H9 (cell line): ENCODE measurements at regions not wholly inside any gene's neighbourhood (a gene's known extent, or its start where the extent isn't known, plus 50 kb on each side); places are given as distances from the start of the nearest gene placed in this dataset.
"Not testable (repeated sequence)": the region's sequence is repeated elsewhere in the genome, so short reads cannot be mapped to it uniquely, and the experiment has no call there.

Experiments used
- DNase-seq: peaks from one replicate; pipeline ENCODE4 v3.0.0-alpha.2; 2017
- H2AFZ ChIP-seq: one replicate; pipeline ENCODE4 v1.6.1; 2013; ENCODE audit warnings: mild to moderate bottlenecking, low read length, control low read depth, moderate library complexity
- H2AK5ac ChIP-seq: 2 replicates; pipeline ENCODE4 v1.6.1; 2013; ENCODE audit warnings: low read length, control low read depth, mixed read lengths; ENCODE audit not compliant: insufficient read length
- H2BK120ac ChIP-seq: one replicate; pipeline ENCODE4 v1.6.1; 2013; ENCODE audit warnings: low read depth, mild to moderate bottlenecking, low read length, control low read depth, inconsistent platforms; ENCODE audit not compliant: poor library complexity, severe bottlenecking
- H2BK12ac ChIP-seq: 2 replicates; pipeline ENCODE4 v1.6.1; 2013; ENCODE audit warnings: low read length, control low read depth, mixed read lengths, low read depth; ENCODE audit not compliant: insufficient read length
- H2BK15ac ChIP-seq: 2 replicates; pipeline ENCODE4 v1.6.1; 2013; ENCODE audit warnings: low read depth, low read length, control low read depth
- H2BK20ac ChIP-seq: one replicate; pipeline ENCODE4 v1.6.1; 2013; ENCODE audit warnings: low read depth, mild to moderate bottlenecking, low read length, control low read depth, inconsistent platforms; ENCODE audit not compliant: poor library complexity, severe bottlenecking
- H2BK5ac ChIP-seq: 2 replicates; pipeline ENCODE4 v1.6.1; 2013; ENCODE audit warnings: low read length, control low read depth, mixed read lengths; ENCODE audit not compliant: insufficient read length
- H3K14ac ChIP-seq: 2 replicates; pipeline ENCODE4 v1.6.1; 2013; ENCODE audit warnings: low read length, control low read depth; ENCODE audit not compliant: insufficient read depth
- H3K18ac ChIP-seq: 2 replicates; pipeline ENCODE4 v1.6.1; 2013; ENCODE audit warnings: low read depth, mild to moderate bottlenecking, mixed read lengths, low read length, control low read depth; ENCODE audit not compliant: insufficient read length
- H3K23ac ChIP-seq: 2 replicates; pipeline ENCODE4 v1.6.1; 2013; ENCODE audit warnings: low read length, control low read depth, mixed read lengths, low read depth; ENCODE audit not compliant: insufficient read length
- H3K23me2 ChIP-seq: 2 replicates; pipeline ENCODE4 v1.6.1; 2013; ENCODE audit warnings: low read depth, mild to moderate bottlenecking, mixed read lengths, low read length, control low read depth; ENCODE audit not compliant: insufficient read length, poor library complexity, severe bottlenecking
- H3K27ac ChIP-seq: 2 replicates; pipeline ENCODE4 v1.5.1; 2013; ENCODE audit warnings: low read length, control low read depth, mixed read lengths, low read depth; ENCODE audit not compliant: insufficient read length
- H3K27me3 ChIP-seq: 2 replicates; pipeline ENCODE4 v1.6.1; 2013; ENCODE audit warnings: low read length, control low read depth, inconsistent platforms; ENCODE audit not compliant: insufficient read depth
- H3K4ac ChIP-seq: 2 replicates; pipeline ENCODE4 v1.6.1; 2013; ENCODE audit warnings: low read depth, mild to moderate bottlenecking, control low read depth, inconsistent platforms, low read length, moderate library complexity
- H3K4me1 ChIP-seq: 2 replicates; pipeline ENCODE4 v1.6.1; 2013; ENCODE audit warnings: low read length, control low read depth, inconsistent platforms; ENCODE audit not compliant: insufficient read depth
- H3K4me2 ChIP-seq: 2 replicates; pipeline ENCODE4 v1.6.1; 2013; ENCODE audit warnings: low read length, control low read depth, mixed read lengths; ENCODE audit not compliant: insufficient read length, insufficient read depth
- H3K56ac ChIP-seq: 2 replicates; pipeline ENCODE4 v1.6.1; 2013; ENCODE audit warnings: low read depth, mild to moderate bottlenecking, mixed read lengths, low read length, control low read depth; ENCODE audit not compliant: insufficient read length
- H3K79me1 ChIP-seq: 2 replicates; pipeline ENCODE4 v1.6.1; 2013; ENCODE audit warnings: low read depth, mild to moderate bottlenecking, moderate library complexity, low read length, control low read depth, inconsistent platforms; ENCODE audit not compliant: insufficient read depth, poor library complexity, severe bottlenecking
- H3K79me2 ChIP-seq: 2 replicates; pipeline ENCODE4 v1.6.1; 2013; ENCODE audit warnings: low read length, control low read depth, inconsistent platforms; ENCODE audit not compliant: insufficient read depth
- H3K9ac ChIP-seq: 2 replicates; pipeline ENCODE4 v1.6.1; 2013; ENCODE audit warnings: low read length, control low read depth, mixed read lengths; ENCODE audit not compliant: insufficient read length; ENCODE audit errors: extremely low read depth
- H3K9me3 ChIP-seq: one replicate; pipeline ENCODE4 v1.6.1; 2013; ENCODE audit warnings: low read depth, low read length, inconsistent platforms; ENCODE audit not compliant: control insufficient read depth
- H3T11ph ChIP-seq: one replicate; pipeline ENCODE4 v1.6.1; 2013; ENCODE audit warnings: mild to moderate bottlenecking, low read length, control low read depth, inconsistent platforms
- H4K20me1 ChIP-seq: one replicate; pipeline ENCODE4 v1.6.1; 2013; ENCODE audit not compliant: control insufficient read depth, insufficient read length, insufficient read depth
- H4K5ac ChIP-seq: 2 replicates; pipeline ENCODE4 v1.6.1; 2013; ENCODE audit warnings: low read depth, mild to moderate bottlenecking, mixed read lengths, low read length, control low read depth; ENCODE audit not compliant: insufficient read length
- H4K8ac ChIP-seq: replicated peaks from 2 replicates; pipeline ENCODE4 v1.6.1; 2013; ENCODE audit warnings: low read length, control low read depth, mixed read lengths, low read depth; ENCODE audit not compliant: insufficient read length
- H4K91ac ChIP-seq: 2 replicates; pipeline ENCODE4 v1.6.1; 2013; ENCODE audit warnings: low read depth, mild to moderate bottlenecking, moderate library complexity, mixed read lengths, low read length, control low read depth; ENCODE audit not compliant: insufficient read length
- H3K27ac Mint-ChIP-seq, 3 experiments: 2 replicates in 2 of 3; 3 replicates in 1 of 3; pipeline ENCODE4 v1.8.0; 2020 to 2021; ENCODE audit warnings: mixed read lengths in 3 of 3, mild to moderate bottlenecking in 1 of 3, moderate library complexity in 1 of 3
- H3K27me3 Mint-ChIP-seq: 2 replicates; pipeline ENCODE4 v1.8.0; 2021; ENCODE audit warnings: low read depth, mild to moderate bottlenecking, moderate library complexity, mixed read lengths
- H3K36me3 Mint-ChIP-seq, 3 experiments: 2 replicates in 2 of 3; 3 replicates in 1 of 3; pipeline ENCODE4 v1.8.0; 2020 to 2021; ENCODE audit warnings: low read depth in 3 of 3, mixed read lengths in 3 of 3; ENCODE audit not compliant: insufficient read depth in 1 of 3
- H3K4me1 Mint-ChIP-seq, 2 experiments: 2 replicates each; pipeline ENCODE4 v1.8.0; 2020; ENCODE audit warnings: mixed read lengths in 2 of 2
- H3K4me3 Mint-ChIP-seq, 2 experiments: 2 replicates in 1 of 2; 3 replicates in 1 of 2; pipeline ENCODE4 v1.8.0; 2020 to 2021; ENCODE audit warnings: mild to moderate bottlenecking in 2 of 2, mixed read lengths in 2 of 2, moderate library complexity in 1 of 2
- H3K9me3 Mint-ChIP-seq, 2 experiments: 2 replicates in 1 of 2; 3 replicates in 1 of 2; pipeline ENCODE4 v1.8.0; 2020; ENCODE audit warnings: mild to moderate bottlenecking in 2 of 2, mixed read lengths in 2 of 2, moderate library complexity in 1 of 2
- CTCF ChIP-seq: fragments of 200-600 bp; sonication (generic); conservative IDR thresholded peaks from 3 replicates; pipeline ENCODE4 v1.8.0; 2021; ENCODE audit warnings: antibody characterized with exemption, mild to moderate bottlenecking
- WGBS: extraction: QIAGEN DNeasy Blood & Tissue Kit; methylation state at CpG from one replicate; pipeline ENCODE4 v1.1.7; 2013; ENCODE audit warnings: missing lambda C conversion rate, low lambda C conversion rate, mixed read lengths; ENCODE audit not compliant: insufficient read length; ENCODE audit errors: extremely low coverage; 5-methylcytosine and 5-hydroxymethylcytosine counted together

GRCh38 chr10:5288359-5288758 lies 76.4 kb upstream of the UCN3 start:
- Histone ChIP-seq H3K27ac (no peak overlapping the region), H2AFZ (no peak overlapping the region), H2BK12ac (no peak overlapping the region), H2BK20ac (no peak overlapping the region), H3K4me2 (no peak overlapping the region), H2BK5ac (no peak overlapping the region), H3K4me1 (peaks cover 4% of the 10 kb centered on the region; the same call in 1 of the 2 replicates), H3K56ac (no peak overlapping the region), H3K79me1 (no peaks in the 10 kb centered on the region), H3K9ac (no peak overlapping the region), H3T11ph (no peak overlapping the region), H3K14ac (no peak overlapping the region), H4K91ac (no peak overlapping the region), H3K4ac (no peak overlapping the region), H2BK15ac (no peak overlapping the region), H3K79me2 (no peaks in the 10 kb centered on the region), H3K9me3 (no peaks in the 10 kb centered on the region), H2BK120ac (no peak overlapping the region), H2AK5ac (no peak overlapping the region), H3K23ac (no peak overlapping the region), H3K18ac (no peak overlapping the region), H4K8ac (no peak overlapping the region), H3K27me3 (no peaks in the 10 kb centered on the region), H4K5ac (no peak overlapping the region), H3K23me2 (no peaks in the 10 kb centered on the region), H4K20me1 (no peaks in the 10 kb centered on the region)
- no peak overlapping the region for H3K4me3 Mint-ChIP-seq
- peaks cover 0 to 8% (median 8%) of the 10 kb centered on the region in 3 experiments; a peak in 4 of 7 replicates for H3K36me3 Mint-ChIP-seq
- H3K27ac Mint-ChIP-seq: no peak overlapping the region
- no peak for TF ChIP-seq CTCF
- peaks cover 17 to 25% of the 10 kb centered on the region in 2 experiments for H3K4me1 Mint-ChIP-seq
- H3K9me3 Mint-ChIP-seq: peaks cover 11 to 51% of the 10 kb centered on the region in 2 experiments
- DNase-seq: no peak
- WGBS: no CpG with 5 or more reads among the region's 4 CpGs
- H3K27me3 Mint-ChIP-seq: no peaks in the 10 kb centered on the region; the same call in 1 of the 2 replicates

GRCh38 chr10:5289228-5289627 lies 75.5 kb upstream of the UCN3 start:
- H3K9ac ChIP-seq, H2BK15ac ChIP-seq, H2AFZ ChIP-seq, H3K4me1 ChIP-seq, H3K9me3 ChIP-seq, H3K27ac Mint-ChIP-seq, H3K18ac ChIP-seq, H3K4me2 ChIP-seq, H3K27me3 Mint-ChIP-seq, H3K14ac ChIP-seq, H3K4ac ChIP-seq, H3T11ph ChIP-seq, H2AK5ac ChIP-seq, H4K8ac ChIP-seq, H3K27ac ChIP-seq, H4K20me1 ChIP-seq, H3K56ac ChIP-seq, DNase-seq, H3K4me3 Mint-ChIP-seq, H2BK12ac ChIP-seq, H4K91ac ChIP-seq, H3K23ac ChIP-seq, H3K27me3 ChIP-seq, H3K36me3 Mint-ChIP-seq, H3K23me2 ChIP-seq, H3K79me2 ChIP-seq, H2BK5ac ChIP-seq, H4K5ac ChIP-seq, H2BK20ac ChIP-seq, H3K79me1 ChIP-seq, H2BK120ac ChIP-seq: not testable (repeated sequence)
- Mint-ChIP-seq H3K4me1 (peaks cover 20 to 24% of the 10 kb centered on the region in 2 experiments), H3K9me3 (peaks cover 12 to 50% of the 10 kb centered on the region in 2 experiments)
- WGBS: no CpG with 5 or more reads among the region's 1 CpG
